Fibroblast of lung (primary cell): ENCODE measurements at regions not wholly inside any gene's neighbourhood (a gene's known extent, or its start where the extent isn't known, plus 50 kb on each side); places are given as distances from the start of the nearest gene placed in this dataset.

Experiments used
- EZH2 ChIP-seq: IDR thresholded peaks from 2 replicates; pipeline ENCODE4 v1.5.1; 2012; ENCODE audit warnings: low read length, control low read depth, mild to moderate bottlenecking; ENCODE audit errors: missing control alignments
- TF ChIP-seq, protein P1 (sequence below), 2 donors: IDR thresholded peaks in 1 of 2; conservative IDR thresholded peaks in 1 of 2; 1 replicate in 1 of 2; 2 replicates in 1 of 2; pipeline ENCODE4 v1.5.1; 2011 to 2012; ENCODE audit warnings: low read length in 2 of 2, control low read depth in 1 of 2, inconsistent platforms in 1 of 2, low read depth in 1 of 2, mild to moderate bottlenecking in 1 of 2

DNA sequence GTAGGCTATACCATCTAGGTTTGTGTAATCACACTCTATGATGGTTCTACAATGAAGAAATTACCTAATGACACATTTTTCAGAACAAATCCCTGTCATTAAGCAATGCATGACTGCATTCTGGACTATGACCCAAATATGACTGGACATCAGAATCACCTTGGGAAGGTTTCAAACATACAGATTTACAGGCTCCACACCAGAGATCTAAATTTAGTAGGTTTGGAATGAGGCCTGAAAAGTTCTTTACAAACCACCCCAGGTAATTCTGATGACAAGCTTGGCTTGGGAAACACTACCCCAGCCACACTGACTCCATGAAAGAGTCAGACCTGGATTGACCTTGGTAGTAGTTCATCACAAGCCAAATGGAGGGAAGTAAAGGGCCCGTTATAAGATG, 52.2 kb upstream of the NFE2L2 start:
- TF ChIP-seq, protein P1, sequence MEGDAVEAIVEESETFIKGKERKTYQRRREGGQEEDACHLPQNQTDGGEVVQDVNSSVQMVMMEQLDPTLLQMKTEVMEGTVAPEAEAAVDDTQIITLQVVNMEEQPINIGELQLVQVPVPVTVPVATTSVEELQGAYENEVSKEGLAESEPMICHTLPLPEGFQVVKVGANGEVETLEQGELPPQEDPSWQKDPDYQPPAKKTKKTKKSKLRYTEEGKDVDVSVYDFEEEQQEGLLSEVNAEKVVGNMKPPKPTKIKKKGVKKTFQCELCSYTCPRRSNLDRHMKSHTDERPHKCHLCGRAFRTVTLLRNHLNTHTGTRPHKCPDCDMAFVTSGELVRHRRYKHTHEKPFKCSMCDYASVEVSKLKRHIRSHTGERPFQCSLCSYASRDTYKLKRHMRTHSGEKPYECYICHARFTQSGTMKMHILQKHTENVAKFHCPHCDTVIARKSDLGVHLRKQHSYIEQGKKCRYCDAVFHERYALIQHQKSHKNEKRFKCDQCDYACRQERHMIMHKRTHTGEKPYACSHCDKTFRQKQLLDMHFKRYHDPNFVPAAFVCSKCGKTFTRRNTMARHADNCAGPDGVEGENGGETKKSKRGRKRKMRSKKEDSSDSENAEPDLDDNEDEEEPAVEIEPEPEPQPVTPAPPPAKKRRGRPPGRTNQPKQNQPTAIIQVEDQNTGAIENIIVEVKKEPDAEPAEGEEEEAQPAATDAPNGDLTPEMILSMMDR (conservative IDR thresholded peaks at IDR 0.05 in 1 of 2, IDR thresholded peaks at IDR 0.05 in 1 of 2; ENCODE audit: low read depth in 1 of 2, low read length in 2 of 2), result no peak
- TF ChIP-seq EZH2, result no peak
